HepG2 (cell line): ENCODE measurements at regions not wholly inside any gene's neighbourhood (a gene's known extent, or its start where the extent isn't known, plus 50 kb on each side); places are given as distances from the start of the nearest gene placed in this dataset.

Source experiments
- ATAC-seq: fragments of 200-7000 bp; cut with Tn5 transposase; 3 replicates; pipeline ENCODE4 v1.9.1; 2020; ENCODE audit warnings: mild to moderate bottlenecking, moderate library complexity
- BruUV-seq: library from RNA; stranded (reverse); fragments of 400-500 nt; replicated peaks from 2 replicates; lab custom pipeline; 2021; lab: Mats Ljungman, UMichigan
- CTCF ChIA-PET: fragments of 300-600 bp; formaldehyde crosslinking; extraction: SDS; loops from one replicate; lab custom pipeline; 2021; ENCODE audit warnings: low total read pairs, inconsistent platforms, low intra/inter-chr PET ratio; lab: Yijun Ruan, JAX
- POLR2A ChIA-PET: fragments of 350-600 bp; sonication (Branson Sonifier 250); formaldehyde crosslinking; loops from one replicate; lab custom pipeline; 2020; ENCODE audit warnings: antibody characterized with exemption, inconsistent platforms; lab: Yijun Ruan, JAX
- DNase-seq: peaks from one replicate; pipeline ENCODE4 v3.0.0-alpha.2; 2015; ENCODE audit warnings: low spot score
- FAIRE-seq: peaks from 3 replicates; lab custom pipeline; 2011; peaks lifted over from hg19 to GRCh38; lab: Jason Lieb, UNC
- H2AFZ ChIP-seq: one replicate; pipeline ENCODE4 v1.6.1; 2011; ENCODE audit warnings: low read length, inconsistent platforms
- H3K27ac ChIP-seq: fragments of 300-600 bp; 3 replicates; pipeline ENCODE4 v1.8.0; 2011; ENCODE audit warnings: mixed run types, mild to moderate bottlenecking, mixed read lengths, low read length, inconsistent platforms; ENCODE audit not compliant: insufficient read depth; ENCODE audit errors: extremely low read length
- H3K27me3 ChIP-seq, 2 experiments: fragments of 200-600 bp in 1 of 2; 2 replicates in 1 of 2; 3 replicates in 1 of 2; pipeline versions ENCODE4 v1.6.0 to v1.8.0; 2011; ENCODE audit warnings: low read length in 2 of 2, mild to moderate bottlenecking in 2 of 2, moderate library complexity in 2 of 2, inconsistent platforms in 1 of 2; ENCODE audit not compliant: insufficient read depth in 2 of 2, control insufficient read depth in 1 of 2
- H3K36me3 ChIP-seq, 2 experiments: fragments of 200-600 bp in 1 of 2; replicated peaks in 1 of 2; 2 replicates in 1 of 2; 3 replicates in 1 of 2; pipeline versions ENCODE4 v1.5.1 to v1.8.0; 2011; ENCODE audit warnings: low read length in 2 of 2, inconsistent platforms in 1 of 2; ENCODE audit not compliant: insufficient read depth in 2 of 2, control insufficient read depth in 1 of 2
- H3K4me1 ChIP-seq: 2 replicates; pipeline ENCODE4 v1.5.1; 2012; ENCODE audit warnings: low read length, inconsistent platforms; ENCODE audit not compliant: insufficient read depth
- H3K4me2 ChIP-seq: 2 replicates; pipeline ENCODE4 v1.6.0; 2011; ENCODE audit warnings: low read depth, low read length, inconsistent platforms
- H3K4me3 ChIP-seq, 3 experiments: fragments of 200-600 bp in 1 of 3; sonication (generic), shearing (Covaris generic) in 1 of 3; replicated peaks in 1 of 3; 2 replicates each; pipeline ENCODE4 v1.5.1; 2011 to 2016; ENCODE audit warnings: low read length in 3 of 3, inconsistent platforms in 2 of 3, low read depth in 2 of 3, mild to moderate bottlenecking in 2 of 3, control low read depth in 1 of 3, mixed read lengths in 1 of 3; ENCODE audit not compliant: insufficient read depth in 1 of 3
- H3K79me2 ChIP-seq: one replicate; pipeline ENCODE4 v1.6.1; 2011; ENCODE audit warnings: low read length, inconsistent platforms; ENCODE audit not compliant: insufficient read depth
- H3K9ac ChIP-seq: 2 replicates; pipeline ENCODE4 v1.6.0; 2011; ENCODE audit warnings: mild to moderate bottlenecking, low read depth, low read length, inconsistent platforms; ENCODE audit not compliant: insufficient read depth
- H3K9me3 ChIP-seq: 2 replicates; pipeline ENCODE4 v1.5.1; 2012; ENCODE audit warnings: mild to moderate bottlenecking, low read length
- H4K20me1 ChIP-seq: 2 replicates; pipeline ENCODE4 v1.6.0; 2011; ENCODE audit warnings: inconsistent platforms, mild to moderate bottlenecking, low read length, moderate library complexity; ENCODE audit not compliant: insufficient read depth
- THAP11 ChIP-seq: IDR thresholded peaks from 2 replicates; pipeline ENCODE4 v1.6.1; 2016; ENCODE audit warnings: missing biosample characterization, missing genetic modification reagents
- ZNF331 ChIP-seq: sonication (generic); formaldehyde crosslinking; IDR thresholded peaks from 2 replicates; pipeline ENCODE4 v1.4.0; 2020; ENCODE audit warnings: missing genetic modification reagents
- ZNF512B ChIP-seq: sonication (generic); formaldehyde crosslinking; IDR thresholded peaks from 2 replicates; pipeline ENCODE4 v1.5.1; 2020; ENCODE audit warnings: missing genetic modification reagents, mild to moderate bottlenecking, borderline replicate concordance
- ZNF572 ChIP-seq: sonication (generic); formaldehyde crosslinking; IDR thresholded peaks from 2 replicates; pipeline ENCODE4 v1.5.1; 2020; ENCODE audit warnings: mild to moderate bottlenecking, missing genetic modification reagents
- ZNF598 ChIP-seq: sonication (generic); formaldehyde crosslinking; IDR thresholded peaks from 2 replicates; pipeline ENCODE4 v1.5.1; 2020; ENCODE audit warnings: mild to moderate bottlenecking, missing genetic modification reagents, borderline replicate concordance
- ZNF616 ChIP-seq: sonication (generic); formaldehyde crosslinking; IDR thresholded peaks from 2 replicates; pipeline ENCODE4 v1.5.0; 2020; ENCODE audit warnings: low read depth, mild to moderate bottlenecking, missing genetic modification reagents
- ZNF737 ChIP-seq: sonication (generic); formaldehyde crosslinking; IDR thresholded peaks from 2 replicates; pipeline ENCODE4 v1.5.0; 2020; ENCODE audit warnings: missing genetic modification reagents, mild to moderate bottlenecking, borderline replicate concordance
- ZNF777 ChIP-seq: sonication (generic); formaldehyde crosslinking; IDR thresholded peaks from 2 replicates; pipeline ENCODE4 v1.4.0; 2020; ENCODE audit warnings: missing genetic modification reagents
- WGBS: methylation state at CpG from one replicate; pipeline ENCODE4 v1.1.6; 2017; ENCODE audit warnings: low lambda C conversion rate; 5-methylcytosine and 5-hydroxymethylcytosine counted together
- in situ Hi-C: cut with HindIII; loops from 2 replicates; pipeline ENCODE4 v1.10.0; 2017; ENCODE audit warnings: low pct_unique_long_range_greater_than_20kb; ENCODE audit not compliant: extremely low pct_ligation_motif_present
- intact Hi-C: fragments of 100-400 bp; cut with micrococcal nuclease; formaldehyde crosslinking; loops from one replicate; pipeline ENCODE4 v1.10.0; 2022; ENCODE audit not compliant: unreplicated experiment

- H3K9me3 ChIP-seq = no peaks in the 10 kb centered on the region
- no peaks in the 10 kb centered on the region for H4K20me1 ChIP-seq
- intact Hi-C loops = no loop called here
- in situ Hi-C loops = no loop called here
- H3K4me3 ChIP-seq = no peak overlapping the region
- TF ChIP-seq ZNF616 (no peak), THAP11 (CRISPR knock-in tag) (no peak), ZNF777 (CRISPR knock-in tag) (no peak), ZNF331 (no peak)
- ChIA-PET POLR2A (no interaction called here), CTCF (no interaction called here)
- H3K27ac ChIP-seq = no peak overlapping the region
- no peaks in the 10 kb centered on the region for H3K36me3 ChIP-seq
- no peak overlapping the region for H2AFZ ChIP-seq
- no peak for DNase-seq
- no peak for ATAC-seq
- H3K4me1 ChIP-seq = no peaks in the 10 kb centered on the region
- H3K4me2 ChIP-seq = no peak overlapping the region
- no peaks in the 10 kb centered on the region for H3K27me3 ChIP-seq
- no TSS peak for BruUV-seq
- 0% methylated on average over 3 of the region's 3 CpGs for WGBS
- no peak for FAIRE-seq
- no peak overlapping the region for H3K9ac ChIP-seq
- H3K79me2 ChIP-seq = no peaks in the 10 kb centered on the region
These were observed 1037.8 kb downstream of the STPG2 start for GRCh38 chr4:97105347-97106099.

- in situ Hi-C loops = no loop called here
- no peak for FAIRE-seq
- no peak for TF ChIP-seq ZNF598
- TF ChIP-seq ZNF572 (CRISPR knock-in tag) = no peak
- TF ChIP-seq ZNF512B (CRISPR knock-in tag) = no peak
- TF ChIP-seq ZNF737 = no peak
These were observed 1037.1 kb downstream of the STPG2 start for GRCh38 chr4:97106161-97106560.

More at GRCh38 chr4:97106161-97106560, 1037.1 kb downstream of the STPG2 start:
- no peaks in the 10 kb centered on the region for H3K4me1 ChIP-seq
- no peak for DNase-seq
- H4K20me1 ChIP-seq = no peaks in the 10 kb centered on the region
- CTCF ChIA-PET = no interaction called here
- no peak overlapping the region for H3K4me3 ChIP-seq
- H3K9ac ChIP-seq = no peak overlapping the region
- H3K27ac ChIP-seq = no peak overlapping the region
- intact Hi-C loops = no loop called here
- H3K4me2 ChIP-seq = no peak overlapping the region
- no peaks in the 10 kb centered on the region for H3K36me3 ChIP-seq
- no peak overlapping the region for H2AFZ ChIP-seq
- no peaks in the 10 kb centered on the region for H3K27me3 ChIP-seq
- no peak for ATAC-seq
- no peaks in the 10 kb centered on the region for H3K79me2 ChIP-seq
- peaks cover 2% of the 10 kb centered on the region; the same call in 1 of the 2 replicates for H3K9me3 ChIP-seq
- no TSS peak for BruUV-seq
- POLR2A ChIA-PET = no interaction called here
